ENCODE measurements at regions not wholly inside any gene's neighbourhood (a gene's known extent, or its start where the extent isn't known, plus 50 kb on each side); places are given as distances from the start of the nearest gene placed in this dataset.

DNA sequence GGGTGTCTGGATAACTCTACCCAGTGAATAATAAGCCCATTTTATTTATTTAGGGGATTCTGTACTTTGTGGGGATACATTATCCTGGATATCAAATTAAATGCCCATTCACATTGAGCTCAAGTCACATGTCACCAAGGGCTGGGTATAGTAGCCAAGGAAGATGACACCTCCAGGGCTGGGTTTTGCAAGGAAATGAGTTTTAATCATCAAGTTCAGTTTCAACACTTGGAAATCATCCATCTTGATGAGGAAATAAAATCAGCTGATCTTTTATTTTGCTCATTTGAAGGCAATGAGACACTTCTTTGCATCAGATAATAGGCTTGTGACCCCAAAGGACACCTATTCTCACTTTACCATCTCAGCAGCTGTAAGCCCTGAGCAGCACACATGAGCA is 80.0 kb upstream of the TNR start:
- no peak for DNase-seq

DNA sequence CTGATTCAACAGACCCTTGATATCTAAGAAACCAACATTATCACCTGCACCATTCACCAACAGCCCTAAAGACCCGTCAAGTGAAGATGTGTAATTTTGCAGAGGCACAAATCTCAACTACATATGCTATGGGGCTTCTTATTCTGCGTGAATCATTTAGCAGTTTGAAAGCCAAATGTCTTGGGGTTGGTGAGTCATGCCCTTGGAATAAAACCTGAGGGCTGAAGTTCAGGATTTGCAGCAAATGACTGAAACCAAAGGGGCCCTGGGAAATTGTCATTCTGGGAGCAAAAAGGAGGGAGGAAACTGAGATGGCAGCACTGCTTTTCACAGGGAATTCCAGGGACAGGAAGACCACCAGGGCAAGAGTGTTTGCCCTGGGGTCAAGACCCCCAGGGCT is 79.2 kb upstream of the TNR start:
- no peak for DNase-seq

DNA sequence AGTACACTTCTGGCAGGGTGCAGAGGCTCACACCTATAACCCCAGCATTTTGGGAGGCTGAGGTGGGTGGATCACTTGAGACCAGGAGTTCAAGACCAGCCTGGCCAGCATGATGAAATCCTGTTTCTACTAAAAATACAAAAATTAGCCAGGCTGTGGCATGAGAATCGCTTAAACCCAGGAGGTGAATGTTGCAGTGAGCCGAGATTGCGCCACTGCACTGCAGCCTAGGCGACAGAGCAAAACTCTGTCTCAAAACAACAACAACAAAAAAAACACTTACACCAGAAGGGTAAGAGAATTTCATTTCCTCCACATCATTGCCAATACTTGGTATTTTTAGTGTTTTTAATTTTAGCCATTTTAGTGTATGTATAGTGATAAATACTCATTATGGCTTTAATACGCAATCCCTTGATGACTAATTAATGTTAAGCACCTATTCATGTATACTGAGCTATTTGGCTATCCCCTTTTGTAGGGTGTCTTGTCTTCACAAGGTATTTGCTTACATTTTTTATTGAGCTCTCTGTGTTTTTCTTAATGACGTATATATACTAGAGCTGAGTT is 77.1 kb upstream of the TNR start:
- no peak for DNase-seq

DNA sequence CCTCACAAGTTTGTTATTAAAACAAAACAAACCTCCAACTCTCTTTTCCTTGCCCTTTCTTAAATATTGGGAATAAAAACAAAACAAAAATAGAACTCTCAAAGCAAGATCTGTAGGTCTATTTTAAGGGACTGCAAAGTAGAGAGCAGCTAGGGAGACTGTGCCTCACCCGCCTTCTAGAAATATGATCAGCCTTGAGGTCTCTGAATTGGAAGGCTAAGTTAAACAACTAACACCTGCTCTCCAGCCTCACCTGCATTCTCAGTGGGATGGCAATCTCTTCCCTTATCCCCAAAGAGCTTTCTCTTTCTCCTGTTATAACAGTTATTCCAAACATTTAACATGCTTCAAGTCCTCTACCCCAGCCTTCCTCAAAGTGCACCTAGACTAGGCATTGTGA is 75.5 kb upstream of the TNR start:
- DNase-seq = no peak

DNA sequence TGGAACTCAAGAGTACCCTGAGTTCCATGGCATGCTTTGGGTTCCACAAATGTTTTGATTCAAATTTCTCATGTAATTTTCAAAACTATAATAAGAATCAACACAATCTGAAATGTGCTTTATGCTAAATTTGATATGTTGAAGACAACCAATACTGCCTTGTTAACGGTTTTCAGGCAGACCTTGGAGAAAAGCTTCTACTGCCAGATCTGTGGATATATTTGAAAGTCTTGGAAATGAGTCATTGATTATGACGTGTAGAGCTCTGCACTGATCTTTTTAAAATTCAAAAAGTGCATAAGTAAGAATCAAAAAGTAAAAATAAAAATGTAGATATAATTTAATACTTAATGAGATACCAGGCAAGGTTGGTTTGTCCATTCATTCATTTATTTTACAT is 74.0 kb upstream of the TNR start:
- no peak for DNase-seq

DNA sequence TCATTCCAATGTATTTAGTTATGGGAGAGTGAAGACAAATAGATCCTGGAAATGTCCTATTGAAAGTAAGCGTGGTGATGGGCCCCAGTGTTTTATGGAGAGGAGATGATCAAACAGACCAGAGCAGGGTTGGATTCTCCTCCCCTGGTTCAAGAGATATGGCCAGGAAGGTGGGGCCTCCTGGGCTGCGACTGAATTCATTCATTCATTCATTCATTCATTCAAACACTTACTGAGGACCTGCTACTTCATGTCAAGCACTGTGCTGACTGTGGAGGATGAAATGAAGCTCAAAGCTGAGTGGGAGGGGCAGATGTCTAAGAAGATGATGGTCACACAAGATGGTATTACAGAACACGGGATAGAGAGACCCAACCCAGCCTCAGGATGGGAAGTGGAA is 71.5 kb upstream of the TNR start:
- no peak for DNase-seq

DNA sequence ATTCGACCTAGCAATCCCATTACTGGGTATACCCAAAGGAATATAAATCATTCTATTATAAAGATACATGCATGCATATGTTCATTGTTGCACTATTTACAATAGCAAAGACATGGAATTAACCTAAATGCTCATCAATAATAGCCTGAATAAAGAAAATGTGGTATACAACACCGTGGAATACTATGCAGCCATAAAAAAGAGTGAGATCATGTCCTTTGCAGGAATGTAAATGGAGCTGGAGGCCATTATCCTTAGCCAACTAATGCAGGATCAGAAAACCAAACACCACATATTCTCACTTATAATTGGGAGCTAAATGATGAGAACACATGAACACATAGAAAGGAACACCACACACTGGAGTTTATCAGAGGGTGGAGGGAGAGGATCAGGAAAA is 69.5 kb upstream of the TNR start:
- no peak for DNase-seq

DNA sequence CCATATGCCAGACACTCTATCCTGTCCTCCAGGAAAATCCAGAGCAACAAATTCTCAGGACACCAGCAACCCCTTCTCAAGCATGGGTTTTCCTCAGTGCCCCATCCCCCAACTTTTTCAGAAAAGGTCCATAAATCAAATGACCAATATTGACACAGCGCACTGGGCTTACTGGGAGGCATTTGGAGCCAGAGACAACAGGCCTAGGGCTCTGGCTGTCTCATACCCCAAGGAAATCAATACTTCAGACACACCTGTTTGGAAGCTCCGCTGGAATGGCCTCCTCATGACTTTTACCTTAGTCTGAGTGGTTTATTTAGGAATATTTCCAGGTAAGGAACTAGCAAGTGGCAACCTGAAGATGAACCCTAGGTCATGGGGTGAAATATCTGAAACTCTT is 66.9 kb upstream of the TNR start:
- DNase-seq = no peak

DNA sequence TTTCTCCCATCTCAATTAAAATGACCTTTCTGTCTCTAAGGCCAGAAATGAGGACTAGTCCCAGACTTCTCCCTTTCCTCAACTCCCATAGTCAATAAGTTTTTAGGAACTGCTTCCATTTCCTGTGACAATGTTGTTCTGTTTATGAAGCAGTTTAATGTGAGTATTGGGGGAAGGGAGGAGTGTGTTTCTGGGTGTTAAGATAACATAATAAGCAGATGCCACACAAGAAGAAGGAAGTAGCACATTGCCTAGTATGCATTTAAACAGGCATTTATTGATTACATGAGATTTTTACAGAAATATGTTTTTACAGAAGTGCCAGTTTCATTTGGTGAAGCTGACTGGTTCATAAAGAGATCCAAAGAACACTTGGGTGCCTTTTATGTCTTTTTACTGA is 65.6 kb upstream of the TNR start:
- no peak for DNase-seq

DNA sequence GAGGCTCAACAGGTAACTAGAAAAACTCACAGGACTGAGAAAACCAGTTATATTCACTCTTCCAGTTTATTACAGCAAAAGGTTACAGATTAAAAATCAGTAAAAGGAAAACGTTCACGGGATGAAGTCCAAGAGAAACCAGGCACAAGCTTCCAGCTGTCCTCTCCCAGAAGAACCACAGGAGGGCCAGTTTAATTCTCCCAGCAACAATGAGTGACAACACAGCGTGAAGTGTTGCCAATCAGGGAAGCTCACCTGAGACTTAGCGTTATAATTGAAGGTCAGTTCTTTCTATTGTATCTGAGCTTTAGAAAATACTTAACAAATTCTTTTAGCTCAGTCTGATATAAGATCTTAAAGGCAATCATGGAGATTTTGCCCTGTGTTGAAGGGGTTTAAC is 65.2 kb upstream of the TNR start:
- no peak for DNase-seq

DNA sequence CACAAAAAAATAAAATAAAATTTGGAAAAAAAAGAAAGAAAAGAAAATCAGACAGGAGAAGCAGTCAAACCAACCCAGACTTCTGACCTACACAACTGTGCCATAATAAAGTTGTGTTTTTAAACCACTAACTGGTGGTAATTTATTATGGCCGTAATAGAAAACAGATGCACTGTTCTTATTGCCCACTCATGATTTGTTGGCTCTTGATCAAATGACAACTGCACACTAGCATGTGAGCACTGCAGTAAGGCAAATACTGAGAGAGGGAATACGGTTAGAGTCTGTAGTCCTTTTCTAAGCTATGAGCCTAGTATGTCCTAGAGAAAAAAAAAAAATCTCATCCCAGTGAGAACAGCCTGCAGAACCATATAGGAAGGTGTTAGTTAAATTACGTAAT is 61.2 kb upstream of the TNR start:
- no peak for DNase-seq

DNA sequence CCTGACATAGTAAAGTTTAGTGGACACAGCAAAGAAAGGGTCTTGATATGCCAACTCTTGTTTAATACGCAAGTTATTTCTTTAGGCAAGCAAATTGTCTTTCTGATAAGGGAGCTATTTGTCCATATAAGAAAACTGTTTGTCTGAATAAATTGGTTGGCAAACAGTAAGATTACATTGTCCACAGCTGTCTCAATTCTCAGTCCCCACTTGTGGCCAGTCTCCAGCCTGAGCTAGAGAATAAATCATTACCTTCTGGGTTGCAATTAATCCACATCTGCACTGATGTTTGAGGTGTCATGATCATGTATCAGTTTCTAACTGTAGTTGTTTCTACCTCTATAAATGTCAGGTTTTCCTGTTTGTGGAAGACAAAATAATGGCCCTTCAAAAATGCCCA is 60.0 kb upstream of the TNR start:
- no peak for DNase-seq

DNA sequence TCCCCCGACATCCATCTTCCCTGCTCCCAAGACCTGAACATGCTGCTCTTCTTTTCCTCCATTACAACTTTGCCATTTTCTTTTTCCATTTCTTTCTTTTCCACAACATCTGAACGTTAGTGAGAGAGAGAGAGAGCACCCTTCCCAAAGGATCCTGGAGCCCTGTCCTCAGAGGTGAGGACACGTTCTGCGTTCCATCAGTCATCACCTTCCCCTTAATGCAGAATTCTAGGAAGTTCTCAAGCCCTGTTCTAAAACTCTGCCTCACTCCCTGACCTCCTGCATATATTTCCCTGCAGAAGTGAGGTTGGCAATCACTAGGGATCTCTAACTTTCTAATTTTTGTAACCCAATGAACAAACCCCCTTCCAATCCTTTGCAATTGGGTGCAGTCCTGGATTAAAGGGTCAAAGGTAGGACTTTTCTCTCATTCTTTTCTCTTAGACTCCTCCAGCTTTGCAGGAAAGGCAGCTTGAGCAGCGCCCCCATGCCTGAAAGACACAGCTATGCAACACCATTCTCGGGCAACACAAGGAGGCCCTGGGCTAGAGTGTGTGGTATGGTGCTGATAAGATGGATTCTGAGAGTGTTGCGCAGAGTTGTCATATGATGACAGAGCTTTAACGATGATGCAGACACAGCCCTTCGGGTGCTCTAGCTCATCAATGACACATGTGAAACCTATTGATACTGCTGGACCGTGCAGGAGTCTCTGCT is 59.2 kb upstream of the TNR start:
- DNase-seq = no peak

DNA sequence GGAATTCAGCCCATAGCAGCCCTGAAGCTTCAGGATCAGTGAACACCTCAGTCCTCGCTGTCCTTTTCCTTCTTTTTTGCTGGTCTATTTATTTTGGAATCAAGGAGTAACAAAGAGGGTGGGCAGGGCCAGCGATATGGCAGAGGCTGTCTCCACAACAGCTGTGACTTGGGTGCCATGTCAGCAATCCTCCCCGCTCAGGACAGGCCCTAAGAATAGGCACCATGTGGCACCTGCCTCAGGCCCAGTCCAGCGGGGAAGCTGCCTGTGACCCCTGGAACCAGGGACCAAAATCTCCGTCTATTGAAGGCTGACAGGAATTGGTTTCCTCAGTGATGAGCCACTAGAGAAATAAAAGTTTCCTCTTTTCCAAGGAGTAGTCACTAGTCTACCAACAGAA is 58.6 kb upstream of the TNR start:
- no peak for DNase-seq

DNA sequence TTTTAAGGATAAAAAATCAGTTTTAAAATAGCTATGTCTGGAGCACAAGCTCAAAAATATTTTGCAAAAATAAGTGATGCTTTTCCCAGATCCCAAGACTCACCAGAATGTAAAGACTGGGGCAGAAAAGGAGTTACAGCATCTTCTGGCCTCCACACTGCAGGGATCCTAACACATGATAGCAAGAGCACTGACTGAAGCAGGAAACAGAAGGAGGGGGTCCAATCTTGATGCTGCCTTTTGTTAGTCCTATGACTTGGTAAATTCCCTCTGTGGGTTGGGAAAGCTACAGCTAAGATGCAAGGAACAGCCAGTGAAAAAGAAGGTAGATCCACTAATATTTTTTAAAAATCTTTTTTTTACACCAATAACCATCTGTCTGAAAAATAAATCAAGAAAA is 54.2 kb upstream of the TNR start:
- DNase-seq = no peak

DNA sequence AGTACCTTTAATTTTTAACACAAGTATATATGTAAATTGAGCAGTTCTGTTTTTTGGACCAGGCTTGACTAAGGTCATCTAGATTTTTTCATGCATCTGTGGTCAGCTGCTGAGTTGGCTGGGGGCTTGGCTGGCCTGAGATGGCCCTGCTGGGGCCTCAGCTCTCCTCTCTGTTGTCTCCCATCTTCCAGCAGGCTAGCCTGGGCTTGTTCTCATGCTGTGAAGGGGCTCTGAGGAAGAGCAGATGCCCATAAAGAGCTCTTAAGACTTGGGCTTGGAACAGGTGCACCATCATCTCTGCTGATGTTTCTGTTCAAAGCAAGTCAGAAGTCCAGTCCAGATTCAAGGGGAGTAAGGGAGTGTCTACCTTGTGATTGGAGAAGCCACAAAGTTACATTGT is 51.2 kb upstream of the TNR start:
- no peak for DNase-seq

DNA sequence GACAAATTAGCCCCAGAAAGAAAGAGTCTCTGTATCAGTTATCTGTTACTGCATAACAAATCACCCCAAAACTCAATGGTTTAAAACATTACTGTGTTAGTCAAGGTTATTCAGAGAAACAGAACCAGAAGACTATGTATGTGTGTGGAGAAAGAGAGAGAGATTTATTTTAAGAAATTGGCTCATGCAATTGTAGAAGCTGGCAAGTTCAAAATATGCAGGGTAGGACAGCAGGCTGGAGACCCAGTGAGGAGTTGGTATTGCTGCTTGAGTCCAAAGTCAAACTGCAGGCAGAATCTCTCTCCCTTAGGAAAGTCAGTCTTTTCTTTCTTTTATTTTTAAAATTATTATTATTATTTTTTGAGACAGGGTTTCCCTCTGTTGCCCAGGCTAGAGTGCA is 50.2 kb upstream of the TNR start:
- DNase-seq = no peak

Measured in activated CD8-positive, alpha-beta memory T cell treated with anti-CD3 and anti-CD28 coated beads for 24 hours (primary cell).